ENCODE measurements at regions not wholly inside any gene's neighbourhood (a gene's known extent, or its start where the extent isn't known, plus 50 kb on each side); places are given as distances from the start of the nearest gene placed in this dataset.

DNA sequence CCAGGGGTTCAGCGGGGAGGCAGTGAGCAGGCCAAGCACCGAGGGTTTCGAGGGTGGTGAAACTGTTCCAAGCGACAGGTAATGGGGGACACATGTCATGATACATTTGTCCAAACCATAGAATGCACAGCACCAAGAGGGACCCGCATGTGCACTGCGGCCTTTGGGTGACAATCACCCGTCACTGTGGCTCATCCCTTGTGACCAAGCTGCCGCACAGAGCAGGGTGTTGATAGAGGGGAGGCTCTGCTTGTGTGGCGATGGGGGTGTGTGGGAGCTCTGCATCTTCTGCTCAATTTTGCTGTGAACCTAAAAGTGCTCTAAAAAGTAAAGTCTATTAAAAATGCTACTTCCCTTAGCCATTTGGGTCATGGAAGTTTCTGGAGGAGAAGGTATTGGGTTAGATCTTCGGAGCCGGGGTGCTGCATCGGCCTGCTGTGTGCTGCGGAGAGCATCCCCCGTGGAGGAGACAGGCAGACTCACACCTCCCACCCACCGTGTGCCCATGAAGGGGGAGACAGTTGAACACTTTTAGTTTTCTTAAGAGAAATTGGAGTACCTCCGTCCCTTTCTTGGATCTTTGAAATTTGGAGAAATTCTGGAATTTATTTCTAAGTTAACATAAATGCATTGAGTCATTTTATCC is 280.4 kb upstream of the IRX2 start:
- DNase-seq: no peak

GRCh38 chr5:3030511-3031165 is 279.2 kb upstream of the IRX2 start:
- DNase-seq: no peak

- no peak for DNase-seq
Observed at GRCh38 chr5:3029396-3029795, 277.9 kb upstream of the IRX2 start.

DNA sequence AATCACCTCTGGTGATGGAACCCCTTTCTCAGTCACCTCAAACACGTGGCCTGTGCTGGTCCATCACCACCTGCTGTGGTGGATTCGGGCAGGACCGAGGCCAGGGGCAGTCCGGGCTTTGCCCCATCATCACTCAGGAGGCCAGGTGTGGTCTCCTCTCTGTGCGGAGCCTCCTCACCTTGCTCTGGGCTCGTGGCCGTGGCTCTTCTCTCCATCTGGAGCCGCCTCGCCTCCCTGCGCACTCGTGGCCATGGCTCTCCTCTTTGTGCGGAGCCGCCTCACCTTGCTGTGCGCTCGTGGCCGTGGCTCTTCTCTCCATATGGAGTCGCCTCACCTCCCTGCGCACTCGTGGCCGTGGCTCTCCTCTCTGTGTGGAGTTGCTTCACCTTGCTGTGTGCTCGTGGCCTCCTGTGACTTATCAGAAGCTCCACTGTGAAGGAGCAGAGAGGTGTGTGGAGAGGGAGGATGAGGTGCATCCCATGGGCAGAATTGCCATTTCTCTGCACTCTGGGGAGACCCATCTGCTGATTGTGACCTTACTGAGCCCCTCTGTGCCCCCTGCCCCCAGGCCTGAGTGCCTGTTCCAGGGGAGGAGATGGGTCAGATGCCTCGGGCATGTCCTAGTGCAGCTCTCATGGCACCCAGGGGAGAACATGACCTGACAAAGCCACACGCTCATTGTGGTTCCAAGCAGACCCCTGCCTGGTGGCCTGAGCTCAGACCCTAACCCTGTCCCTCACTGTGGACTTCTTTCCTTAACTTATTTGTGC is 276.6 kb upstream of the IRX2 start:
- no peak for DNase-seq

DNA sequence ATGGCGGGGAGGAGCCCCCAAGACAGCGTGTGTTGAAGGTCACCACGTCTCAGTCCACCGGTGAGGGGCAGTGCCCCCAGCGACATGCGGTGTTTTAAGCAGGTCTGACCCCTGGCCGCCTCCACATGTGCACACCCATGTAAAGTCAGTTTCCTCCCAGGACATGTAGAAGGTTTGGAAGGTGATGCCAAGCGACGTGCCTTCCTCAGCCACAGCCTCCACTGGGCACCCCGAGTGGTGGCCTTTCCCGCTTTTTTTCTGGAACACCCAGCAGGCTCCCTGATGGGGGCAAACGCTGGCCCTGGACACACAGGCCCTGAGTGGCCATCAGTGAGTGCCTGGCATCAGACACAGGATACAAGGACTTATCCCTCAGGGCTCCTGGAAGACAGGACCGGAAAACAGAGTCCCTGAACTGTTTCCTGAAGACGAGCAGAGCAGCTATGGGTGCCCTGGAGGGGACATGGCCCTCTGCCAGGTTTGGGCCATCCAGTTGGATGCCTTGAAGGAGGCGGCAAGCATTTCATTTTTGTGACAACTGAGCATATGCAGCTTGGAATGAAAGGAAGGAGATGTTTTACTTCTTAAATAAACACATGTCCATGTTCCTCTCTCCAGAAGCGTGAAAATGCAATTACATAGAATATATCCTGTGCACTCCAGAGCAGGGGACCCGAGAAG is 275.8 kb upstream of the IRX2 start:
- DNase-seq: no peak

GRCh38 chr5:3026651-3027050 is 275.2 kb upstream of the IRX2 start:
- DNase-seq: no peak

- DNase-seq: no peak
Observed at GRCh38 chr5:3026099-3026498, 274.6 kb upstream of the IRX2 start.

DNA sequence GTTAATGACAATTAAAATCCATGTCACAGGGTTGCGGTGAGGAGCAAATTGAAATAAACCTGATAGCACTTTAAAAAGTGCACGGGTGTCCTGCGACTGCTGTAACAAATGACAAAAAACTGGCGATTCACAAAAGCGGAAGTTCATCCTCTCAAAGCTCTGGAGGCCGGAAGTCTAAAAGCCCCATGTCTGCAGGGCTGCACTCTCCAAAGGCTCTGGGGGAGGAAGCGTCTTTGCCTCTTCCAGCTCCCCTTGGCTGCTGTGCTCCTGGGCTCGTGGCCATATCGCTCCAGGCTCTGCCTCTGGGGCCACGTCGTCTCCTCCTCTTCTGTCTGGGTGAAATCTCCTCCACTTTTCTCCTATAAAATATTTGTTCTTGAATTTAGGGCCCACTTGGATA is 273.9 kb upstream of the IRX2 start:
- DNase-seq: no peak

DNA sequence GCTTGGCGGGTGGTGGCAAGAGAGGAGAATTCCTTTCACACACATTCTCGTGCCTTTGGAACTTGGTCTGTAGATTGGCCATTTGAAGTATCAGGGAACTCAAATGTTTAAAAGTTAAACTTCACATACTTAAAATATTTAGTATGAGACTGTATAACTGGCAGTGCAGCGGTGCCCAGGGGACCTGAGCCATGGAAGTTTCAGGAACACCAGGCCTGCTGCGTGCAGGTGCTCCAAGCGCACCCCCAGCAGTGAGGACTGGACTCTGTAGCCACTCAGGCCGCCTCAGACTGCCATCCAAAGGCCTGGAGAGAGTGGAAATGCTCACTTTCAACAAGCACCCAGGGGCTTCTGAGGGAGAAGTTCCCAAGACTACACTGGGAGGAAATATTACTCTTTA is 273.5 kb upstream of the IRX2 start:
- no peak for DNase-seq

GRCh38 chr5:3024554-3024953 is 273.1 kb upstream of the IRX2 start:
- DNase-seq: no peak

- DNase-seq: no peak
Observed at GRCh38 chr5:3024126-3024525, 272.6 kb upstream of the IRX2 start.

- DNase-seq: no peak
Observed at GRCh38 chr5:3023656-3024055, 272.2 kb upstream of the IRX2 start.

DNA sequence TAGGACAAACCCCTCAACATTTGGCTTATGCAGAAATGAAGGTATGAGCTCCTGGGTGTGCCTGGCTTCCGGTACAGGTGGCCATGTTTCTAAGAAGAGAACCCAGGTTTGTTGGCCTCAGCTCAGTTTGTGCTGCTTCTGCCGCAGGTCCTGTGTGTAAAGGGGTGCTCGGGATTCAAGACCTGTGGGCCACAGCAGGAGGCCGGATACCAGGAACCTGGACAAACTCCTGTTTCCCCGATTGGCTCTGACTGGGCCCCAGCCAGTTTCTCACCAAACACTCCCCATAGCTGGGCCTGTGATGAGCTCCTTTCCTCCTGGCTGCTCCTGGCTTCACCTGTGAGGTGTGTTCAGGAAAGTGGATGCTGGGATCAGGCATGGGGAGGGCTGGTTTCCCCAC is 271.2 kb upstream of the IRX2 start:
- no peak for DNase-seq

GRCh38 chr5:3020426-3020825 is 268.9 kb upstream of the IRX2 start:
- DNase-seq: no peak

DNA sequence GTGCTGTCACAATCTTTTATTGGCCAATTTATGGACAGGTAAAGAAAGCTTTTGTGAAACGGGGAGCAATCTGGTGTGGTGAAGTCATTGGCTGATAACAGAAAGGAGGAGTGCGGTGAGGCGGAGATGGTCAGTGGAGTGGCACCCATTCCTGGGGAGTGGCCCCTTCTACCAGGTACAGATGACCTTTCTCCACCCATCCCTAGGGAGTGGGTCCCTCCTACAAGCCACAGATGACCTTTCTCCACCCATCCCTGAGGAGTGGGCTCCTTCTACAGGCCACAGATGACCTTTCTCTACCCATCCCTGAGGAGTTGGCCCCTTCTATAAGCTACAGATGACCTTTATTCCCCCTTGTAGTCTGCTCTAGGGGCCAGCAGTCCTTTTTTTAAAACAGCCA is 267.6 kb upstream of the IRX2 start:
- DNase-seq: no peak

DNA sequence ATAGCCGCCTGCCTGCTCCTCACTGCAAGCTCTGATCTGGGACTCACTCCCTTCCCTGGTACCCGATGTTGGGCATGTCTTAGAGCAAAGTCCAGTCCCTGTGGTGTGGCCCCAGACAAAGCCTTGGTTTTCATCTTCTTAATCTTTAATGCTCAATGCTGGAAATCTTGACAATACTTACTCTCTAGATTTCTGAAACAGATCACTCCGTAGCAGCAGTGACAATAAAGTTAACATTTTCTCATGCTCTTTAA is 260.2 kb upstream of the IRX2 start:
- DNase-seq: no peak

- no peak for DNase-seq
Observed at GRCh38 chr5:3010953-3011763, 259.7 kb upstream of the IRX2 start.

DNA sequence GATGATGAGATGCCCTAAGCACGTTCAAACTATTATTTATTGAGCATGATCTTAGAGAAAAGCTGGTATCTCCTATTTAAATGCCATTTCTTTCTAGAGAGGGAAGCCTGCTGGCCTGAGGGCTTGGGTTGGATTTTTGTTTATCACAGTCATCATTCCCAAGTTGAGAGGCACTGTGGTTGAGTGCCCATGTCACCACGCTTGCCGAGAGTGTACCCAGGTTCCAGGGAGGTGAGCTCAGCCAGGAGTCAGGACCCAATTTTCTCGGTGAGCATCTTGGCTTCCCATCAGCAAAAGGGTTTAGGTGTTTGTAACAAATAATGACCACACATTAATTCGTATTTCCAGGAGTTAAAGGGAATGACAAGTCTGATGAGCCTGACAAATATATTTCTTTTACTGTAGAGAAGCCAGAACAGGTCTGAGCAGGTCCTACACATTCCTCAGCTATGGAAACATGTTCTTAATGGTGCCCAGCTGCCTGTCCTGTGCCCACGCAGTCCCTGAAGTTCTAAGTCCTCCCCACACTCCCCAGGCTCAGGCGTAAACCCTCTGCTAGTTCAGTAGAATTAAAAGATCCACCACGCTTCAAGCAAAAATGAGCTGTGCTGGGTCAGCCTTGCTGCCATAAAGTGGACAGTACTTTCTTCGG is 258.9 kb upstream of the IRX2 start:
- no peak for DNase-seq

- DNase-seq: no peak
Observed at GRCh38 chr5:3009605-3010004, 258.1 kb upstream of the IRX2 start.

DNA sequence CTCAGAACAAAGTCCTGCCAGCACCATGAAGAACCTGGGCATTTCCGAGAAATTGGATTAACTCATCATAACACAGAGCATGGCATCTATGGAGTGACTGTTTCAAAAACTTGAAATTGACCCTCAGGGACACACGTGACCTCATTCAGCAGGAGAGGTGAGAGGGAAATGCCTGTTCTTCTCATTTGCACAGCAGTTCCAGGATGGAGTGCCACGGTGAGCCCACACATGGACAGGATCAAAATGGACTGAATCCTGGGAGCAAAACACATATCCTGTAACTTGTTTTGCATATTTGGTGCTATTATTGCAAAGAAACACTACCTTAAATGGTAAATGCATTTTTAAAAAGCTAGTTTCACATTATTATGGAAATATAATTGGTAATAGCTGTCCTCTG is 256.1 kb upstream of the IRX2 start:
- no peak for DNase-seq

DNA sequence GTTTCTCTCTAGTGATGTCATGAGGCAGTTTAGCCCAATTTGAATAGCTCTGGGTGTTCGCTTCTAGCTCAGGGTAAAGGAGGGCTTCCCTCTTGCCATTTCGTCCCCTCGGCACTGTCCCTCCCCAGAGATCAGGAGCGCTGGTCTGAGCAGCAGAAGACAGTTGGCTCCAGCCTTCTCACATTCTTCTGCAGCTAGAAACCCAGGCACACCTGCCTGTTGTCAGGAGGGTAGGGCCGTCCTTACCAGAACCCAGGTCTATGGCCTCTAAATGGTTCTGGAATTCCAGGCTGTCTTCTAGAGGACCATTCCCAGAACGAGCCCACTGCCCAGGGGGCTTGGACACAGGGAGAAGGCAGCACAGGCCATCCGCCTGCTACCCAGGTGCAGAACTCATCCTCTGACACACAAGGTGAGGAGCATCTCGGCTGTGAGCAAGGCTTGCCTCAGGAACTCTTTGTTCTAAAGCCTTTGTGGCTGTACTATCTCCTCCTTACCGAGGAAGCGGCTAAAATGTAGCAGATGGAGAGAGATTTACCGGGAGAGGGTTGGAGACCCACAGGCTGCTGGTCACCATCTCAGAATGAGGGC is 255.6 kb upstream of the IRX2 start:
- no peak for DNase-seq

DNA sequence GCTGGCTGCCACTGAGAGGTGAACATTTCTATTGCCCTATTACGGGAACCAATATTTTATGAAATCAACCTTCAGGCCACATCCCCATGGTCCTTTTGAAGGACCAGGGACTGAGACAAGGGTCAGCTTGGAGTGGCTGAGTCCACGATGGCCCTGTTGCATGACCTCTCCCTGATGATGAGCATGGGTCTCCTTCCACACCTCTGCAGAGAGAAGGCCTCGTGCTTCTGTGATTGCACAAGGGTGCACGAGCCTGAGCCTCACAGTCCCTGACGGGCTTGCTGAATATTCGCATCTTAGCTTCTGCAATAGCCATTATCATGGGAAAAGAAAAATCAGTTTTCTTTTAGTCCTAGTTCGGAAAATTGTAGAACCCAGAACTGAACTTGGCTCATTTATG is 255.0 kb upstream of the IRX2 start:
- no peak for DNase-seq

All from activated CD4-positive, CD25-positive, alpha-beta regulatory T cell (primary cell).